ENCODE measurements at regions not wholly inside any gene's neighbourhood (a gene's known extent, or its start where the extent isn't known, plus 50 kb on each side); places are given as distances from the start of the nearest gene placed in this dataset.

DNA sequence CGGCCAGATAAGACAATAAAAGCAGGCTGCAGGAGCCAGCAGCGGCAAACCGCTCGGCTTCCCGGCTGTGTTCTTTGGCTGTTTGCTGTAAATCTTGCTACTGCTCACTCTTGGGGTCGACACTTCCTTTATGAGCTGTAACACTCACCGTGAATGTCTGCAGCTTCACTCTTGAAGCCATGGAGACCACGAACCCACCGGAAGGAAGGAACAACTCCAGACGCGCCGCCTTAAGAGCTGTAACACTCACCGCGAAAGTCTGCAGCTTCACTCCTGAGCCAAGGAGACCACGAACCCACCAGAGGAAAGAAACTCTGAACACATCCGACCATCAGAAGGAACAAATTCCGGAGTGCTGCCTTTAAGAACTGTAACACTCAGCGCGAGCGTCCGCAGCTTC, 451.7 kb downstream of the AGTPBP1 start:
- Histone ChIP-seq H3K9me2 (ENCODE audit: insufficient read depth, low read length) (no peaks in the 10 kb centered on the region), H3K27me3 (ENCODE audit: insufficient read depth, low read depth, low read length) (no peaks in the 10 kb centered on the region), H3K4me3 (ENCODE audit: low read length) (no peak overlapping the region), H3K9me3 (ENCODE audit: low read length) (no peaks in the 10 kb centered on the region), H3K79me2 (replicated peaks; ENCODE audit: insufficient read depth, low read length) (no peaks in the 10 kb centered on the region), H4K20me1 (ENCODE audit: insufficient read depth) (no peaks in the 10 kb centered on the region), H3K9ac (ENCODE audit: low read length) (no peak overlapping the region), H3F3A (ENCODE audit: insufficient read depth, low read length, poor library complexity, severe bottlenecking) (no peaks in the 10 kb centered on the region), H3K36me3 (ENCODE audit: insufficient read depth, low read length) (no peaks in the 10 kb centered on the region), H3K27ac (ENCODE audit: low read length) (no peak overlapping the region), H2AFZ (ENCODE audit: low read depth, low read length) (no peak overlapping the region), H3K4me2 (ENCODE audit: low read length) (no peak overlapping the region)
- no peak for TF ChIP-seq EP300 (conservative IDR thresholded peaks at IDR 0.05; ENCODE audit: poor library complexity, severe bottlenecking)
- TF ChIP-seq TAF1 (IDR thresholded peaks at IDR 0.05; ENCODE audit: low read depth), result no peak
- TF ChIP-seq POLR2AphosphoS5 (IDR thresholded peaks at IDR 0.05), result no peak
- no peak for TF ChIP-seq SMC3 (conservative IDR thresholded peaks at IDR 0.05; ENCODE audit: poor library complexity)
- TF ChIP-seq, protein P1, sequence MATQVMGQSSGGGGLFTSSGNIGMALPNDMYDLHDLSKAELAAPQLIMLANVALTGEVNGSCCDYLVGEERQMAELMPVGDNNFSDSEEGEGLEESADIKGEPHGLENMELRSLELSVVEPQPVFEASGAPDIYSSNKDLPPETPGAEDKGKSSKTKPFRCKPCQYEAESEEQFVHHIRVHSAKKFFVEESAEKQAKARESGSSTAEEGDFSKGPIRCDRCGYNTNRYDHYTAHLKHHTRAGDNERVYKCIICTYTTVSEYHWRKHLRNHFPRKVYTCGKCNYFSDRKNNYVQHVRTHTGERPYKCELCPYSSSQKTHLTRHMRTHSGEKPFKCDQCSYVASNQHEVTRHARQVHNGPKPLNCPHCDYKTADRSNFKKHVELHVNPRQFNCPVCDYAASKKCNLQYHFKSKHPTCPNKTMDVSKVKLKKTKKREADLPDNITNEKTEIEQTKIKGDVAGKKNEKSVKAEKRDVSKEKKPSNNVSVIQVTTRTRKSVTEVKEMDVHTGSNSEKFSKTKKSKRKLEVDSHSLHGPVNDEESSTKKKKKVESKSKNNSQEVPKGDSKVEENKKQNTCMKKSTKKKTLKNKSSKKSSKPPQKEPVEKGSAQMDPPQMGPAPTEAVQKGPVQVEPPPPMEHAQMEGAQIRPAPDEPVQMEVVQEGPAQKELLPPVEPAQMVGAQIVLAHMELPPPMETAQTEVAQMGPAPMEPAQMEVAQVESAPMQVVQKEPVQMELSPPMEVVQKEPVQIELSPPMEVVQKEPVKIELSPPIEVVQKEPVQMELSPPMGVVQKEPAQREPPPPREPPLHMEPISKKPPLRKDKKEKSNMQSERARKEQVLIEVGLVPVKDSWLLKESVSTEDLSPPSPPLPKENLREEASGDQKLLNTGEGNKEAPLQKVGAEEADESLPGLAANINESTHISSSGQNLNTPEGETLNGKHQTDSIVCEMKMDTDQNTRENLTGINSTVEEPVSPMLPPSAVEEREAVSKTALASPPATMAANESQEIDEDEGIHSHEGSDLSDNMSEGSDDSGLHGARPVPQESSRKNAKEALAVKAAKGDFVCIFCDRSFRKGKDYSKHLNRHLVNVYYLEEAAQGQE (IDR thresholded peaks at IDR 0.05; ENCODE audit: borderline replicate concordance), result no peak
- no peak for TF ChIP-seq MXI1 (conservative IDR thresholded peaks at IDR 0.05; ENCODE audit: poor library complexity, severe bottlenecking)
- TF ChIP-seq RAD21 (conservative IDR thresholded peaks at IDR 0.05), result no peak
- TF ChIP-seq EZH2 (IDR thresholded peaks at IDR 0.05; ENCODE audit: borderline replicate concordance, insufficient read depth, low read length, poor library complexity, severe bottlenecking), result no peak
- TF ChIP-seq, protein P2, sequence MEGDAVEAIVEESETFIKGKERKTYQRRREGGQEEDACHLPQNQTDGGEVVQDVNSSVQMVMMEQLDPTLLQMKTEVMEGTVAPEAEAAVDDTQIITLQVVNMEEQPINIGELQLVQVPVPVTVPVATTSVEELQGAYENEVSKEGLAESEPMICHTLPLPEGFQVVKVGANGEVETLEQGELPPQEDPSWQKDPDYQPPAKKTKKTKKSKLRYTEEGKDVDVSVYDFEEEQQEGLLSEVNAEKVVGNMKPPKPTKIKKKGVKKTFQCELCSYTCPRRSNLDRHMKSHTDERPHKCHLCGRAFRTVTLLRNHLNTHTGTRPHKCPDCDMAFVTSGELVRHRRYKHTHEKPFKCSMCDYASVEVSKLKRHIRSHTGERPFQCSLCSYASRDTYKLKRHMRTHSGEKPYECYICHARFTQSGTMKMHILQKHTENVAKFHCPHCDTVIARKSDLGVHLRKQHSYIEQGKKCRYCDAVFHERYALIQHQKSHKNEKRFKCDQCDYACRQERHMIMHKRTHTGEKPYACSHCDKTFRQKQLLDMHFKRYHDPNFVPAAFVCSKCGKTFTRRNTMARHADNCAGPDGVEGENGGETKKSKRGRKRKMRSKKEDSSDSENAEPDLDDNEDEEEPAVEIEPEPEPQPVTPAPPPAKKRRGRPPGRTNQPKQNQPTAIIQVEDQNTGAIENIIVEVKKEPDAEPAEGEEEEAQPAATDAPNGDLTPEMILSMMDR (IDR thresholded peaks at IDR 0.05; ENCODE audit: poor library complexity, severe bottlenecking), result no peak

DNA sequence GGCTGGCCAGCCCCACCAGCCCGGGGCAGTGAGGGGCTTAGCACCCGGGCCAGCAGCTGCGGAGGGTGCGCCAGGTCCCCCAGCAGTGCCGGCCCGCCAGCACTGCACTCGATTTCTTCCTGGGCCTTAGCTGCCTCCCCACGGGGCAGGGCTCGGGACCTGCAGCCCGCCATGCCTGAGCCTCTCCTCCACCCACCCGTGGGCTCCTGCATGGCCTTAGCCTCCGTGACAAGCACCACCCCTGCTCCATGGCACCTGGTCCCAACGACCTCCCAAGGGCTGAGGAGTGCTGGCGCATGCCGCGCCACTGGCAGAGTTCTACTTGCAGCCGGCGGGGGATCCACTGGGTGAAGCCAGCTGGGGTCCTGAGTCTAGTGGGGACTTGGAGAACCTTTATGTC, 452.6 kb downstream of the AGTPBP1 start:
- Histone ChIP-seq H3F3A (ENCODE audit: insufficient read depth, low read length, poor library complexity, severe bottlenecking) (no peaks in the 10 kb centered on the region), H2AFZ (ENCODE audit: low read depth, low read length) (no peak overlapping the region), H3K27ac (ENCODE audit: low read length) (no peak overlapping the region), H3K9ac (ENCODE audit: low read length) (no peak overlapping the region), H3K4me2 (ENCODE audit: low read length) (no peak overlapping the region), H3K27me3 (ENCODE audit: insufficient read depth, low read depth, low read length) (no peaks in the 10 kb centered on the region), H4K20me1 (ENCODE audit: insufficient read depth) (no peaks in the 10 kb centered on the region), H3K9me3 (ENCODE audit: low read length) (no peaks in the 10 kb centered on the region), H3K4me3 (ENCODE audit: low read length) (no peak overlapping the region), H3K36me3 (ENCODE audit: insufficient read depth, low read length) (no peaks in the 10 kb centered on the region), H3K9me2 (ENCODE audit: insufficient read depth, low read length) (no peaks in the 10 kb centered on the region), H3K79me2 (replicated peaks; ENCODE audit: insufficient read depth, low read length) (no peaks in the 10 kb centered on the region)
- TF ChIP-seq SMC3 (conservative IDR thresholded peaks at IDR 0.05; ENCODE audit: poor library complexity) (no peak), EZH2 (IDR thresholded peaks at IDR 0.05; ENCODE audit: borderline replicate concordance, insufficient read depth, low read length, poor library complexity, severe bottlenecking) (no peak), TAF1 (IDR thresholded peaks at IDR 0.05; ENCODE audit: low read depth) (no peak), EP300 (conservative IDR thresholded peaks at IDR 0.05; ENCODE audit: poor library complexity, severe bottlenecking) (no peak)
- TF ChIP-seq, protein P1 (IDR thresholded peaks at IDR 0.05; ENCODE audit: borderline replicate concordance), result no peak
- TF ChIP-seq, protein P2 (IDR thresholded peaks at IDR 0.05; ENCODE audit: poor library complexity, severe bottlenecking), result no peak
